Progenitor cell of endocrine pancreas (in vitro differentiated cells): ENCODE measurements at regions not wholly inside any gene's neighbourhood (a gene's known extent, or its start where the extent isn't known, plus 50 kb on each side); places are given as distances from the start of the nearest gene placed in this dataset.

Experiments
- DNase-seq: peaks from one replicate; pipeline ENCODE4 v3.0.0; 2021; ENCODE audit warnings: low spot score; ENCODE audit not compliant: unreplicated experiment
- H3K27ac Mint-ChIP-seq: 2 replicates; pipeline ENCODE4 v1.8.0; 2021; ENCODE audit warnings: mild to moderate bottlenecking, moderate library complexity, mixed read lengths
- H3K27me3 Mint-ChIP-seq: 2 replicates; pipeline ENCODE4 v1.8.0; 2021; ENCODE audit warnings: mixed read lengths
- H3K36me3 Mint-ChIP-seq: 2 replicates; pipeline ENCODE4 v1.8.0; 2022; ENCODE audit warnings: mixed read lengths; ENCODE audit not compliant: insufficient read depth
- H3K4me1 Mint-ChIP-seq: 2 replicates; pipeline ENCODE4 v1.8.0; 2021; ENCODE audit warnings: low read depth, mixed read lengths
- H3K4me3 Mint-ChIP-seq: 2 replicates; pipeline ENCODE4 v1.8.0; 2021; ENCODE audit warnings: low read depth, mild to moderate bottlenecking, moderate library complexity, mixed read lengths
- H3K9me3 Mint-ChIP-seq: 2 replicates; pipeline ENCODE4 v1.8.0; 2021; ENCODE audit warnings: low read depth, mixed read lengths
- TF ChIP-seq, protein P1 (sequence below): fragments of 200-600 bp; sonication (generic); IDR thresholded peaks from one replicate; pipeline ENCODE4 v1.5.0; 2021; ENCODE audit warnings: antibody characterized with exemption, mild to moderate bottlenecking; ENCODE audit not compliant: unreplicated experiment

GRCh38 chr7:145009876-145010275, 174.0 kb upstream of the TPK1 start:
- TF ChIP-seq, protein P1, sequence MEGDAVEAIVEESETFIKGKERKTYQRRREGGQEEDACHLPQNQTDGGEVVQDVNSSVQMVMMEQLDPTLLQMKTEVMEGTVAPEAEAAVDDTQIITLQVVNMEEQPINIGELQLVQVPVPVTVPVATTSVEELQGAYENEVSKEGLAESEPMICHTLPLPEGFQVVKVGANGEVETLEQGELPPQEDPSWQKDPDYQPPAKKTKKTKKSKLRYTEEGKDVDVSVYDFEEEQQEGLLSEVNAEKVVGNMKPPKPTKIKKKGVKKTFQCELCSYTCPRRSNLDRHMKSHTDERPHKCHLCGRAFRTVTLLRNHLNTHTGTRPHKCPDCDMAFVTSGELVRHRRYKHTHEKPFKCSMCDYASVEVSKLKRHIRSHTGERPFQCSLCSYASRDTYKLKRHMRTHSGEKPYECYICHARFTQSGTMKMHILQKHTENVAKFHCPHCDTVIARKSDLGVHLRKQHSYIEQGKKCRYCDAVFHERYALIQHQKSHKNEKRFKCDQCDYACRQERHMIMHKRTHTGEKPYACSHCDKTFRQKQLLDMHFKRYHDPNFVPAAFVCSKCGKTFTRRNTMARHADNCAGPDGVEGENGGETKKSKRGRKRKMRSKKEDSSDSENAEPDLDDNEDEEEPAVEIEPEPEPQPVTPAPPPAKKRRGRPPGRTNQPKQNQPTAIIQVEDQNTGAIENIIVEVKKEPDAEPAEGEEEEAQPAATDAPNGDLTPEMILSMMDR, result no peak
- Mint-ChIP-seq H3K36me3 (no peaks in the 10 kb centered on the region), H3K27ac (no peak overlapping the region), H3K9me3 (no peaks in the 10 kb centered on the region), H3K4me1 (no peaks in the 10 kb centered on the region), H3K4me3 (no peak overlapping the region), H3K27me3 (no peaks in the 10 kb centered on the region)
- DNase-seq, result no peak

DNA sequence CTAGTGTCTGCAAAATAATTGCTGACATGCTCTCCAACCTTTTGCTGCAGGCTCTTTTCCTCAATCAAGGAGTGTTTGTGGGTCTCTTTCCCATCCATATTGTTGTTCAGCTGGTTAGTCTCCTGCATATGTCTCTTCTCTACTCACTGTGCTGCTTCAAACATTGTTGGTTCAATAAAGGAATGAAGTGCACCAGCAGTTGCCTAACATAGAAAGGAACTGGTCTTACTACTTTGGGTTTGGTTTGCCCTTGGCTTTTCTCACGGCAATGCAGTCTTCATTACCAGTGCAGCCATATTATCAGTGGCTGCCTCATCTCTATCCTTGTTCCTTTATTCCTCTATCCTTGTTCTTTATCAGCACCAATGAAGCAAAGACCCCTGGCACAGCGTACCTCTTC, 169.7 kb upstream of the TPK1 start:
- no peaks in the 10 kb centered on the region for H3K27me3 Mint-ChIP-seq
- no peaks in the 10 kb centered on the region for H3K4me1 Mint-ChIP-seq
- H3K9me3 Mint-ChIP-seq, result peaks cover 3% of the 10 kb centered on the region
- H3K4me3 Mint-ChIP-seq, result no peak overlapping the region
- no peak for DNase-seq
- TF ChIP-seq, protein P1, result no peak
- no peak overlapping the region for H3K27ac Mint-ChIP-seq
- no peaks in the 10 kb centered on the region for H3K36me3 Mint-ChIP-seq

GRCh38 chr7:144997512-144997911, 161.7 kb upstream of the TPK1 start:
- Mint-ChIP-seq H3K9me3 (peaks cover 38% of the 10 kb centered on the region), H3K27me3 (no peaks in the 10 kb centered on the region), H3K4me3 (no peak overlapping the region), H3K36me3 (no peaks in the 10 kb centered on the region), H3K4me1 (no peaks in the 10 kb centered on the region), H3K27ac (no peak overlapping the region)
- TF ChIP-seq, protein P1, result no peak
- DNase-seq, result no peak

- no peak overlapping the region for H3K4me3 Mint-ChIP-seq
- no peak overlapping the region for H3K27ac Mint-ChIP-seq
- no peaks in the 10 kb centered on the region for H3K27me3 Mint-ChIP-seq
- H3K9me3 Mint-ChIP-seq, result peaks cover 35% of the 10 kb centered on the region
- TF ChIP-seq, protein P1, result no peak
- no peak for DNase-seq
- H3K4me1 Mint-ChIP-seq, result no peaks in the 10 kb centered on the region
- no peaks in the 10 kb centered on the region for H3K36me3 Mint-ChIP-seq
These were observed 159.6 kb upstream of the TPK1 start for GRCh38 chr7:144995495-144995894.

DNA sequence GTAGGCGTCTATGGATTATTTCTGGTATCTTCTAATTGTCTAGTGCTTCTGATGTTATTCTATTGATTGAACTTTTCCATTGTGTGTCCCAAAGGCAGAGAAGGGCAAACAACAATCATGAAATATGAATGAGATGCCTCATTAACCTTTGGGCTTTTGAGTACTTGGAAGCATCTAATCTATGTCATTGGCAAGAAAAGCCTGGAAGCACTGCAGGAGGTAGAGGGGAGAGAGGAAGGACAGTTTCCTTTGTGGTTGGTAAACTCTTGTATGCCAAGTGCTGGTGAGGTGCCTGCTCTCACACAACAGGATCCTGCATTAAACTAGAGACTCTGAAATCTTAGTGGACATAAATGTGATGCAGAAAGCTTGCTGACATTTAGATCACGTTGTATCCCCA, 155.2 kb upstream of the TPK1 start:
- Mint-ChIP-seq H3K27me3 (no peaks in the 10 kb centered on the region), H3K4me1 (no peaks in the 10 kb centered on the region), H3K4me3 (no peak overlapping the region), H3K27ac (no peak overlapping the region), H3K36me3 (no peaks in the 10 kb centered on the region), H3K9me3 (peaks cover 9% of the 10 kb centered on the region)
- no peak for DNase-seq
- TF ChIP-seq, protein P1, result no peak

GRCh38 chr7:144987686-144988085, 151.8 kb upstream of the TPK1 start:
- Mint-ChIP-seq H3K27ac (no peak overlapping the region), H3K36me3 (no peaks in the 10 kb centered on the region), H3K4me1 (no peaks in the 10 kb centered on the region), H3K4me3 (no peak overlapping the region), H3K9me3 (no peaks in the 10 kb centered on the region), H3K27me3 (no peaks in the 10 kb centered on the region)
- DNase-seq, result no peak
- TF ChIP-seq, protein P1, result no peak
